ENCODE measurements at regions not wholly inside any gene's neighbourhood (a gene's known extent, or its start where the extent isn't known, plus 50 kb on each side); places are given as distances from the start of the nearest gene placed in this dataset.

GRCh38 chr17:12537436-12537835 is 128.3 kb upstream of the MYOCD start:
- no peak for DNase-seq

- DNase-seq = no peak
Measured at GRCh38 chr17:12538003-12538402, 127.7 kb upstream of the MYOCD start.

- no peak for DNase-seq
Measured at GRCh38 chr17:12545877-12546513, 119.7 kb upstream of the MYOCD start.

- no peak for DNase-seq
Measured at GRCh38 chr17:12546983-12547382, 118.7 kb upstream of the MYOCD start.

- no peak for DNase-seq
Measured at GRCh38 chr17:12547831-12548230, 117.9 kb upstream of the MYOCD start.

- no peak for DNase-seq
Measured at GRCh38 chr17:12548558-12548957, 117.1 kb upstream of the MYOCD start.

- no peak for DNase-seq
Measured at GRCh38 chr17:12549499-12550041, 116.1 kb upstream of the MYOCD start.

GRCh38 chr17:12553625-12554024 is 112.1 kb upstream of the MYOCD start:
- DNase-seq = no peak

- DNase-seq = no peak
Measured at GRCh38 chr17:12554251-12554650, 111.4 kb upstream of the MYOCD start.

- DNase-seq = no peak
Measured at GRCh38 chr17:12566291-12566690, 99.4 kb upstream of the MYOCD start.

GRCh38 chr17:12567077-12568053 is 98.3 kb upstream of the MYOCD start:
- DNase-seq = no peak

- DNase-seq = no peak
Measured at GRCh38 chr17:12568358-12569251, 97.1 kb upstream of the MYOCD start.

- no peak for DNase-seq
Measured at GRCh38 chr17:12571606-12572005, 94.1 kb upstream of the MYOCD start.

GRCh38 chr17:12574525-12574924 is 91.2 kb upstream of the MYOCD start:
- no peak for DNase-seq

GRCh38 chr17:12575641-12576040 is 90.0 kb upstream of the MYOCD start:
- no peak for DNase-seq

- no peak for DNase-seq
Measured at GRCh38 chr17:12579288-12579687, 86.4 kb upstream of the MYOCD start.

- DNase-seq = no peak
Measured at GRCh38 chr17:12580640-12581039, 85.0 kb upstream of the MYOCD start.

GRCh38 chr17:12584727-12585126 is 81.0 kb upstream of the MYOCD start:
- DNase-seq = no peak

- no peak for DNase-seq
Measured at GRCh38 chr17:12588531-12588930, 77.2 kb upstream of the MYOCD start.

- DNase-seq = no peak
Measured at GRCh38 chr17:12590417-12590816, 75.3 kb upstream of the MYOCD start.

- DNase-seq = no peak
Measured at GRCh38 chr17:12591021-12591735, 74.5 kb upstream of the MYOCD start.

GRCh38 chr17:12592941-12593340 is 72.7 kb upstream of the MYOCD start:
- no peak for DNase-seq
